ENCODE measurements at regions not wholly inside any gene's neighbourhood (a gene's known extent, or its start where the extent isn't known, plus 50 kb on each side); places are given as distances from the start of the nearest gene placed in this dataset.

GRCh38 chrY:17318631-17319030 lies 561.4 kb downstream of the CDY2B start:
- no peak for TF ChIP-seq CTCF (IDR thresholded peaks at IDR 0.05; ENCODE audit: low read depth, low read length, poor library complexity, severe bottlenecking)
- no peak for TF ChIP-seq EZH2phosphoT487 (IDR thresholded peaks at IDR 0.05; ENCODE audit: borderline replicate concordance, low read length)
